WI38 (cell line): ENCODE measurements at regions not wholly inside any gene's neighbourhood (a gene's known extent, or its start where the extent isn't known, plus 50 kb on each side); places are given as distances from the start of the nearest gene placed in this dataset.

Experiments used
- H3K4me3 ChIP-seq: 2 replicates; pipeline ENCODE4 v1.5.1; 2011; ENCODE audit warnings: low read depth, mild to moderate bottlenecking, control low read depth, low read length
- CTCF ChIP-seq: IDR thresholded peaks from 2 replicates; pipeline ENCODE4 v1.5.1; 2012; ENCODE audit warnings: low read depth, mild to moderate bottlenecking, control low read depth, low read length

- no peak for TF ChIP-seq CTCF
These were observed 497.1 kb downstream of the BRD1 start for GRCh38 chr22:49330421-49331222.

DNA sequence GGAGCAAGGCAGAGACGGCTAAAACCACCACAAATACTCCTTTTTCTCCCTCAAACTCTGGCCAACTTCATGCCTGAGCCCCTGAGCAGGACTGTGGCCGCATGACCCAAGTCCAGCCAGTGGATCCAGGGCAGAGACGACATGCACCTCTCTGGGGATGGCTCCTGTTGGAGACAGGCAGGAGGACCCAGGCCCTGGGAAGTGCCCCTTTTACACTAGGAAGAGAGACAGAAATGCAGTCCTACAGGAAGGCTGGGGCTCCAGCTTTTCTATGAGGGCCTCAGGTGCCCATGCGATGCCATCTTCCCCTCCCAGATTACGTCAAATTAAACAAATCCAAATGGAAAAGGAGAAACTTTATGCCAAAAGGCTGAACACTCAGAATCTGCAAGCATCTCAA is 498.0 kb downstream of the BRD1 start:
- no peak for TF ChIP-seq CTCF

More at GRCh38 chr22:49330421-49331222, 497.1 kb downstream of the BRD1 start:
- H3K4me3 ChIP-seq: no peak overlapping the region

DNA sequence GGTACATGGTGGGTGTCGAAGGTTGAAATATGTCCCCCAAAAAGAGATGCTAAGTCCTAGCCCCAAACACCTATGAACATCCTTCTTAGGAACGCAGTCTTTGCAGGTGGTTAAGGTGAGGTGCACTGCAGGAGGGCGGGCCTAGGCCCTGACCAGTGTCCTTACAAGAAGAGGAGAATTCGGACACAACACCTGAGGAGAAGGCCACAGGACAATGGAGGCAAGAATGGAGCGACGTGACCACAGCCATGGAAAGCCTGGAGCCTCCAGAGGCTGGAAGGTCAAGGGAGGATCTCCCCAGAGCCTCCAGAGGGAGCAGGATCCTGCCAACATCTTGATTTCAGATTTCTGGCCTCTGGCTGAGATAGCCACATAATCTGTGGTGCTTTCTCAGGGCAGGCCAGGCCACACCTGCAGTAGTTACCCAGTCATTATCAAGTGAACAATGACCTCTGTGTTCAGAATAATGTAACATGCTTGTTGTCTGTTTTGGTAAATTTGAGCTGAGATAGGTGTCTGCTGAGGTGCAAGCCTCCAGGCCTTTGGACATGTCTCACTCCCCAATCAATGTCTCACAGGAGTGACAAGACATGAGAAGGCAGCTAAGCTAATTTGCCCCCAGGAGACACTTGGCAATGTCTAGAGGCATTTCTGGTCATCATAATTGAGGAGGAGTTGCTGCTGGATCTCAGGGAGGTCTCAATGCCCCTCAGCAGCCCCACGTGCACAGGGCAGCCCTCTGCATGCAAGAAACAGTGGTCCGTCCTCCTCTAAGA is 498.9 kb downstream of the BRD1 start:
- H3K4me3 ChIP-seq: no peak overlapping the region
- no peak for TF ChIP-seq CTCF

More for the DNA sequence above, 498.0 kb downstream of the BRD1 start:
- H3K4me3 ChIP-seq: no peak overlapping the region

GRCh38 chr22:49328118-49328475 is 499.6 kb downstream of the BRD1 start:
- no peak overlapping the region for H3K4me3 ChIP-seq
- no peak for TF ChIP-seq CTCF

- no peak for TF ChIP-seq CTCF
- H3K4me3 ChIP-seq: no peak overlapping the region
These were observed 500.1 kb downstream of the BRD1 start for GRCh38 chr22:49327411-49328117.

- TF ChIP-seq CTCF: no peak
These were observed 501.1 kb downstream of the BRD1 start for GRCh38 chr22:49326558-49326957.

More at GRCh38 chr22:49326558-49326957, 501.1 kb downstream of the BRD1 start:
- no peak overlapping the region for H3K4me3 ChIP-seq
